HG03342 (cell line): ENCODE measurements at regions not wholly inside any gene's neighbourhood (a gene's known extent, or its start where the extent isn't known, plus 50 kb on each side); places are given as distances from the start of the nearest gene placed in this dataset.
"Not testable (repeated sequence)": the region's sequence is repeated elsewhere in the genome, so short reads cannot be mapped to it uniquely, and the experiment has no call there.

Experiments used
- ATAC-seq: cut with Tn5 transposase; IDR thresholded peaks from one replicate; pipeline ENCODE4 v1.9.1; 2021; ENCODE audit warnings: mild to moderate bottlenecking, moderate library complexity; ENCODE audit not compliant: unreplicated experiment

DNA sequence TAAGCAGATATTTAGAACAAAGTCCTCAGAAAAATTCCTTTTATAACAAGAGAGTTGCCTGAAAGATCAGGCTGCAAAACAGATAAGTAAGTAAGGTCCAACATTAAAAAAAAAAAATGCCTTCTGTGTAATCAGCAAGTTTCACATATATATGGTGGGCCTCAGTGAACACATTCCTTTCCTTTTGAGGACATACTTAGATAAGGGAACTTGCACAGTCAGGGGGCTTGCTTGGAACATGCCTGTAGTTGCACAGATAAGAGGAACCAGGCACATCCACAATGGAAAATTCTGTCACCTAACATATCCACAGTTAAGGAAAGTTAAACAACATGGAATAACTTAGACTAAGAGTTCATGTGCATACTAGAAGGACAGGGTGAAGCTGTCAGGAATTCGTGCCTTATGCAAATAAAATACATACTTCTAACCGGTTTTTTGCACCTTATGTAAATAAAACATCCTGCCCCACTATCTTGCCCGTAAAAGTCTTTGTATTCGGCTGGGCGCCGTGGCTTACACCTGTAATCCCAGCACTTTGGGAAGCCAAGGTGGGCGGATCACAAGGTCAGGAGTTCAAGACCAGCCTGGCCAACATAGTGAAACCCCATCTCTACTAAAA, 257.3 kb downstream of the ZNF33B start:
- ATAC-seq, result no peak

GRCh38 chr10:42367532-42368230, 270.7 kb downstream of the ZNF33B start:
- ATAC-seq, result peak; percentile 99

DNA sequence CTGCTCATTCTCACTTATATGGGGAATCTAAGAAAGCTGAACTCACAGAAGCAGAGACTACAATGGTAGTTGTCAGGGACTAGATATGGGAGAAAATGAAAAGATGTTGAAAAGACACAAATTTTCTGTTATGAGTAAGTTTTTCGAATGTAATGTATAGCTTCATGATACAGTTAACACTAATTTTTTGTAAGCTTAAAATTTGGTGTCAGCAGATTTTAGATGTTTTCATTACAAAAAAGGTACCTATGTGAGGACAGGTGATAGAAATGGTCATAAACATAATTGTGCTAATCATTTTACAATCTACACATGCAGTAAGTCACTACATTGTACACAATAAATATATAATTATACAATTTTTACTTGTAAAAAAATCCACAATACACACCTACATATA, 286.6 kb downstream of the ZNF33B start:
- ATAC-seq, result no peak

DNA sequence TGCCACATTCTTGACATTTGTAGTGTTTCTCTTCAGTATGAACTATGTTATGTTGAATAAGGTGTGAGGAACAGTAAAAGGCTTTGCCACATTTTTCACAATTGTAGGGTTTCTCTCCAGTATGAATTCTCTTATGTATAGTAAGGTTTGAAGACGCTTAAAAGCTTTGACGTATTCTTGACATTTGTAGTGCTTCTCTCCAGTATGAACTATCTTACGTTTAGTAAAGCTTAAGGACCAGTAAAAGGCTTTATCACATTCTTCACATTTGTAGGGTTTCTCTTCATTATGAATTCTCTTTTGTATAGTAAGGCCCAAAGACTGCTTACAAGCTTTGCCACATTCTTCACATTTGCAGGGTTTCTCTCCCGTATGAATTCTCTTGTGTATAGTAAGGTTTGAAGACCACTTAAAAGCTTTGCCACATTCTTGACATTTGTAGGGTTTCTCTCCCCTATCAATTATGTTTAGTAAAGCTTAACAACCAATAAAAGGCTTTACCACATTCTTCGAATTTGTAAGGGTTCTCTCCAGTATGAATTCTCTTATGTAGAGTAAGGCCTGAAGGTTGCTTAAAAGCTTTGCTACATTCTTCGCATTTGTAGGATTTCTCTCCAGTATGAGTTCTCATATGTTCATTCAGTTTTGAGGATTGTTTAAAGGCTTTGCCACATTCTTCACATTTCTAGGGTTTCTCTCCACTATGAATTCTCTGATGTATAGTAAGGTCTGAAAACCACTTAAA, 301.6 kb downstream of the ZNF33B start:
- ATAC-seq, result not testable (repeated sequence)

DNA sequence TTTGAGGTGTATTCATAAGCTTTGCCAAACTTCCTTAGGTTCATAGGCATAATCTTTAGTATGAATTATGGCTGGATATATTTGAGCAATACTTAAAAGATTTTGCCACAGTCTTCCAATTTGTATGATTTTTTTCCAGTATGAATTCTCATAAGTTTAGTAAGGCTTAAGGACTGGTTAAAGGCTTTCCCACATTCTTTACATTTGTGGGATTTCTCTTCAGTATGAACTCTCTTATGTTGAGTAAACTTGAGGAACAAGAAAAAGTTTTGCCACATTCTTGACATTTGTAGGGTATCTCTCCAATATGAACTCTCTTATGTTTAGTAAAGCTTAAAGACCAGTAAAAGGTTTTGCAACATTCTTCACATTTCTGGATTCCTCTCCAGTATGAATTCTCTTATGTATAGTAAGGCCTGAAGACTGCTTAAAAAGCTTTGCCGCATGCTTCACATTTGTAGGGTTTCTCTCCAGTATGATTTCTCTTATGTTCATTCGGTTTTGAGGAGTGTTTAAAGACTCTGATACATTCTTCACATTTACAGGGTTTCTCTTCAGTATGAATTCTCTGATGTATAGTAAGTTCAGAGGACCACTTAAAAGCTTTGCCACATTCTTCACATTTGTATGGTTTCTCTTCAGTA, 302.6 kb downstream of the ZNF33B start:
- ATAC-seq, result not testable (repeated sequence)

- ATAC-seq, result no peak
Observed at GRCh38 chr10:42304341-42304740, 334.0 kb downstream of the ZNF33B start.

GRCh38 chr10:42281896-42282295, 356.5 kb downstream of the ZNF33B start:
- not testable (repeated sequence) for ATAC-seq

GRCh38 chr10:42269788-42270187, 368.6 kb downstream of the ZNF33B start:
- ATAC-seq, result not testable (repeated sequence)

GRCh38 chr10:42263259-42263658, 375.1 kb downstream of the ZNF33B start:
- ATAC-seq, result not testable (repeated sequence)

DNA sequence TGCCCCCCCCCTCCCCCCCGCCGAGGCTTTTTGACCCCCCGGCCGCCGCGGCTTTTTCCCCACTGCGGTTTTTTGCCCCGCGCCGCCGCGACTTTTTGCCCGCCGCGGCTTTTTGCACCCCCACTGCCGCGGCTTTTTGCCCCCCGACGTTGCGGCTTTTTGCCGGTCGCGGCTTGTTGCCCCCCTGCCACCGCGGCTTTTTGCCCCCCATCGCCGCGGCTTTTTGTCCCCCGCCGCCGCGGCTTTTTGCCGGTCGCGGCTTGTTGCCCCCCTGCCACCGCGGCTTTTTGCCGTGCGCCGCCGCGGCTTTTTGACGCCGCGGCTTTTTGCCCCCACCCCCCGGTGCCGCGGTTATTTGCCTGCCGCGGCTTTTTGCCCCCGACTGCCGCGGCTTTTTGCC, 395.4 kb downstream of the ZNF33B start:
- not testable (repeated sequence) for ATAC-seq

GRCh38 chr10:42242135-42242805, 396.1 kb downstream of the ZNF33B start:
- ATAC-seq, result no peak

- not testable (repeated sequence) for ATAC-seq
Observed at GRCh38 chr10:42236401-42236800, 402.0 kb downstream of the ZNF33B start.

DNA sequence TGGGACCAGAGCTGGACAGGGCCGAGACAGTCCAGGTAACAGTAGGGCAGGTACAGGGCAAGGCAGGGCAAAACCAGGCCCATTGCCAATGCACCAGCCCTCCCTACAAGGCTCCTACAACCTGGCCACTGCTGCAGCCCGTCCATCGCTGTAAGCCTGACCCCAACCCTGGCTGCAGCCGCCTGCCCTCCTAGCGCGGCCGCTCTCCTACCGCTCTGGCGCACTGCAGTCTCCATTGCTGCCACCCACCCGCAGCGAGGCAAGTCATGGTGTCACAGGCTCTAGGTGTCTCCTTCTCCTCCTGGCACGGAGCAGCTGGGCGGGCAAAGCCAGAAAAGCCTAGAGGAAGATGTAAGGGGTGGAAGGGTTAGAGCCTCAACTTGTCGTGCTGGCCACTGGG, 402.6 kb downstream of the ZNF33B start:
- not testable (repeated sequence) for ATAC-seq

DNA sequence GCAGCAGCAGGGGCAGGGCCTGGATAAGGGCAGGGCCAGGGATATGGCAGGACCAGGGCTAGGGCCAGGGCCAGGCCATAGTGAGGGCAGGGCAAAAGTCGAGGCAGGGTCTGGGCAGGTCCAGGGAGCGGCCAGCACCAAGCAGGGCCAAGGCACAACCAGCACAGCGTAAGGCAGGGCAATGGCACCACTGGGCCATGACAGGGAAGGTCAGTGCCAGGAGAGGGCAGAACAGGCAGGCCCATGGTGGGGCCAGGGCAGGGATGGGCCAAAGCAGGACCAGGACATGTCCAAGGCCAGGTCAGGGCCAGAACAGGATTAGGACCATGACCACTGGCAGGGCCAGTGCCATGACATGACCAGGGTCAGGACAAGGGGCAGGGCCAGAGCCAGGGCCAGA, 403.1 kb downstream of the ZNF33B start:
- ATAC-seq, result not testable (repeated sequence)

GRCh38 chr10:42234506-42234905, 403.9 kb downstream of the ZNF33B start:
- ATAC-seq, result not testable (repeated sequence)

- not testable (repeated sequence) for ATAC-seq
Observed at GRCh38 chr10:42233461-42234206, 404.7 kb downstream of the ZNF33B start.

DNA sequence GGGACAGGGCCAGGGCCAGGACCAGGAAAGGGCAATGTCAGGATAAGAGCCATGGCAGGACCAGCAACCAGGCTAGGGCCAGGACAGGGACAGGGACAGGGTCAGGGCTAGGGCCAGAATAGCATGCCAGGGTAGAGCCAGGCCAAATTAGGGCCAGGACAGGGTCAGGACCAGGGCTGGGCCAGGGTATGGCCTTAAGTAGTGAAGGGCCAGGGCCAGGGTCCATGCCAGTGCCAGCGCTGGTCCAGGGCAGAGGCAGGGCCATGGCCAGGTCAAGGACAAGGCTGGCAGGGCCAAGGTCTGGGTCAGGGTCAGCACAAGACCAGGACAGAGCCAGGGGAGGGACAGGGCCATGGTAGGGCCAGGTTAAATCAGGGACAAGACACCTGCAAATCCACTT, 405.4 kb downstream of the ZNF33B start:
- ATAC-seq, result not testable (repeated sequence)

DNA sequence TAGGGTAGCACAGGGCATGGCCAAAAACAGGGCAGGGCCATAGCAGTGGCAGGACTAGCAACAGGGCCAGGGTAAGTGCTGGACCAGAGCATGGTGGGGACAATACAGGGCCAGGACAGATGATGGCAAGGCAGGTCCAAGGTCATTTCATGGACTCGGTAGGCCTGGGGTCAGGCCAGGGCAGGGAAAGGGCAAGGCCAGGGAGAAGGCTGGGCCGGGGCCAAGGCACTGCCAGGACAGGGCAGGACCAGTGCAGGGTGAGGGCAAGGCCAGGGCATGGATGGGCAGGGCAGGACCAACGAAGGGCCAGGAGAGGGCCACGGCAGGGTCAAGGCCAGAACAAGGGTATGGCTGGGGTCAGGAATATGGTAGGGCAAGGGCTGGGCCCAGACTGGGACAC, 407.6 kb downstream of the ZNF33B start:
- not testable (repeated sequence) for ATAC-seq

DNA sequence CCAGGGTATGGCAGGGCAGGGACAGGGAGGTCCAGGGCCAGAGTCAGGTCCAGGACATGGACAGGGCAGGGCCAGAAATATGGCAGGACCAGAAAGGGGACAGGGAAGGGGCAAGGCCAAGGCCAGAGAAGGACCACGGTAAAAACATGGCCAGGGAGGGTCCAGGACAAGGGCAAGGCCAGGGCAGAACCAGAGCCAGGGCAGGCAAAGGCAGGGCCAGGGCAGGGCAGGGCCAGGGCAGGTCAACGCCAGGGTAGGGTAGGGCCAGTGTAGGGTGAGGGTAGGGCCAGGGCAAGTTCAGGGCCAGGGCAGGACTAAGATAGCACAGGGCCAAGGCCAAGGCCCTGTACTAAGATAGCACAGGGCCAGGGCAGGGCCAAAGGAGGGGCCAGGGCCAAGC, 408.3 kb downstream of the ZNF33B start:
- ATAC-seq, result not testable (repeated sequence)

DNA sequence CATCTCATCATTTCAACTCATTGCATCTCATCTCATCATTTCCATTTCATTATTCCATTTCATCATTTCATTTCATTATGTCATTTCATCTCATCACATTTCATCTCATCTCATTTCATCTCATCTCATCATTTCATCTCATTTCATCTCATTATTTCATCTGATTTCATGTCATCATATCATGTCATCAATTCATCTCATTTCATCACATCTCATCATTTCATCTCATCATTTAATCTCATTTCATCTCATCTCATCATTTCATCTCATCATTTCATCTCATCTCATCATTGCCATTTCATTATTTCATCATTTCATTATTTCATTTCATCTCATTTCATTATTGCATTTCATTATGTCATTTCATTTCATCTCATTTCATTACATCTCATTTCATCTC, 410.5 kb downstream of the ZNF33B start:
- ATAC-seq, result not testable (repeated sequence)
